Adrenal gland (tissue), 5 donors: ENCODE measurements at regions not wholly inside any gene's neighbourhood (a gene's known extent, or its start where the extent isn't known, plus 50 kb on each side); places are given as distances from the start of the nearest gene placed in this dataset.

ENCODE experiments used
- CTCF ChIP-seq, 6 experiments: fragments of 450-650 bp in 4 of 6; fragments of 200-600 bp in 2 of 6; sonication (generic) in 1 of 6; IDR thresholded peaks; 1 replicate in 5 of 6; 2 replicates in 1 of 6; pipeline versions ENCODE4 v1.5.1 to v1.8.0; 2016 to 2021; ENCODE audit warnings: antibody characterized with exemption in 6 of 6, mild to moderate bottlenecking in 2 of 6, moderate library complexity in 1 of 6
- POLR2A ChIP-seq, 2 donors: fragments of 450-650 bp; IDR thresholded peaks; one replicate each; pipeline ENCODE4 v1.6.1; 2017; ENCODE audit warnings: antibody characterized with exemption in 2 of 2, mild to moderate bottlenecking in 2 of 2, moderate library complexity in 1 of 2
- donor health status: DM: no; HTN: no; CAD: no.

- TF ChIP-seq CTCF (IDR thresholded peaks at IDR 0.05) (no peak), POLR2A (IDR thresholded peaks at IDR 0.05) (no peak)
Observed at GRCh38 chr7:10418985-10419384, 554.7 kb upstream of the PHF14 start.
